ENCODE measurements at regions not wholly inside any gene's neighbourhood (a gene's known extent, or its start where the extent isn't known, plus 50 kb on each side); places are given as distances from the start of the nearest gene placed in this dataset.

GRCh38 chr3:22098021-22098420, 347.0 kb upstream of the ZNF385D start:
- TF ChIP-seq ZNF280B (CRISPR knock-in tag; IDR thresholded peaks at IDR 0.05; ENCODE audit: borderline replicate concordance): no peak
- TF ChIP-seq GABPA (IDR thresholded peaks at IDR 0.05; ENCODE audit: low read depth, low read length): no peak
- no peak for TF ChIP-seq GABPA (CRISPR knock-in tag; IDR thresholded peaks at IDR 0.05; ENCODE audit: low read depth)
- no peak for TF ChIP-seq ZSCAN21 (CRISPR knock-in tag; IDR thresholded peaks at IDR 0.05; ENCODE audit: borderline replicate concordance)
- no peak for TF ChIP-seq RNF219 (CRISPR knock-in tag; IDR thresholded peaks at IDR 0.05)

Data from HepG2 (cell line).